GM12865 (cell line): ENCODE measurements at regions not wholly inside any gene's neighbourhood (a gene's known extent, or its start where the extent isn't known, plus 50 kb on each side); places are given as distances from the start of the nearest gene placed in this dataset.

Source experiments
- DNase-seq: peaks from one replicate; pipeline ENCODE4 v3.0.0; 2010; ENCODE audit warnings: low read depth
- H3K4me3 ChIP-seq: 2 replicates; pipeline ENCODE4 v1.5.1; 2011; ENCODE audit warnings: mild to moderate bottlenecking, low read depth, low read length, control low read depth
- TF ChIP-seq, protein P1 (sequence below): IDR thresholded peaks from 2 replicates; pipeline ENCODE4 v1.5.1; 2011; ENCODE audit warnings: low read length, control low read depth, low read depth, inconsistent platforms; ENCODE audit not compliant: insufficient read depth; ENCODE audit errors: missing control alignments

- H3K4me3 ChIP-seq, result no peak overlapping the region
- TF ChIP-seq, protein P1, sequence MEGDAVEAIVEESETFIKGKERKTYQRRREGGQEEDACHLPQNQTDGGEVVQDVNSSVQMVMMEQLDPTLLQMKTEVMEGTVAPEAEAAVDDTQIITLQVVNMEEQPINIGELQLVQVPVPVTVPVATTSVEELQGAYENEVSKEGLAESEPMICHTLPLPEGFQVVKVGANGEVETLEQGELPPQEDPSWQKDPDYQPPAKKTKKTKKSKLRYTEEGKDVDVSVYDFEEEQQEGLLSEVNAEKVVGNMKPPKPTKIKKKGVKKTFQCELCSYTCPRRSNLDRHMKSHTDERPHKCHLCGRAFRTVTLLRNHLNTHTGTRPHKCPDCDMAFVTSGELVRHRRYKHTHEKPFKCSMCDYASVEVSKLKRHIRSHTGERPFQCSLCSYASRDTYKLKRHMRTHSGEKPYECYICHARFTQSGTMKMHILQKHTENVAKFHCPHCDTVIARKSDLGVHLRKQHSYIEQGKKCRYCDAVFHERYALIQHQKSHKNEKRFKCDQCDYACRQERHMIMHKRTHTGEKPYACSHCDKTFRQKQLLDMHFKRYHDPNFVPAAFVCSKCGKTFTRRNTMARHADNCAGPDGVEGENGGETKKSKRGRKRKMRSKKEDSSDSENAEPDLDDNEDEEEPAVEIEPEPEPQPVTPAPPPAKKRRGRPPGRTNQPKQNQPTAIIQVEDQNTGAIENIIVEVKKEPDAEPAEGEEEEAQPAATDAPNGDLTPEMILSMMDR, result no peak
- no peak for DNase-seq
Observed at GRCh38 chr5:91283326-91283725, 99.8 kb downstream of the ARRDC3 start.

DNA sequence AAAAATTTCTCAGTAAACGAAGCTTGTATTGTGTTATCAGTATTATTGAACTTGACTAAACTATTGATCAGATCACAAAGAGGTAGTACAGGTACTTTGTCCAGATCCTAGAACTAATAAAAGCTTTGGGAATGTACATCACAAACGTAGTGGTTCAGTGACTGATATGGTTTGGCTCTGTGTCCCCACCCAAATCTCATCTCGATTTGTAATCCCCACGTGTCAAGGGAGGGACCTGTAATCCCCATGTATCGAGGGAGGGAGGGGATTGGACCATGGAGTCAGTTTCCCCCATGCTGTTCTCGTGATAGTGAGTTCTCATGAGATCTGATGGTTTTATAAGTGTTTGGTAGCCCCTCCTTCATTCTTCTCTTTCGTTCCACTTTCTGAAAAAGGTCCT lies 100.9 kb downstream of the ARRDC3 start:
- no peak for DNase-seq
- TF ChIP-seq, protein P1, result no peak
- no peak overlapping the region for H3K4me3 ChIP-seq

GRCh38 chr5:91281401-91281800 lies 101.7 kb downstream of the ARRDC3 start:
- TF ChIP-seq, protein P1, result no peak
- no peak overlapping the region for H3K4me3 ChIP-seq
- no peak for DNase-seq

- peak; percentile 92 for DNase-seq
- TF ChIP-seq, protein P1, result no peak
Observed at GRCh38 chr5:91280362-91281269, 102.5 kb downstream of the ARRDC3 start.

GRCh38 chr5:91277840-91278239 lies 105.3 kb downstream of the ARRDC3 start:
- no peak for DNase-seq
- TF ChIP-seq, protein P1, result no peak
- no peak overlapping the region for H3K4me3 ChIP-seq

More at GRCh38 chr5:91280362-91281269, 102.5 kb downstream of the ARRDC3 start:
- peak overlapping the region; percentile 88 for H3K4me3 ChIP-seq

DNA sequence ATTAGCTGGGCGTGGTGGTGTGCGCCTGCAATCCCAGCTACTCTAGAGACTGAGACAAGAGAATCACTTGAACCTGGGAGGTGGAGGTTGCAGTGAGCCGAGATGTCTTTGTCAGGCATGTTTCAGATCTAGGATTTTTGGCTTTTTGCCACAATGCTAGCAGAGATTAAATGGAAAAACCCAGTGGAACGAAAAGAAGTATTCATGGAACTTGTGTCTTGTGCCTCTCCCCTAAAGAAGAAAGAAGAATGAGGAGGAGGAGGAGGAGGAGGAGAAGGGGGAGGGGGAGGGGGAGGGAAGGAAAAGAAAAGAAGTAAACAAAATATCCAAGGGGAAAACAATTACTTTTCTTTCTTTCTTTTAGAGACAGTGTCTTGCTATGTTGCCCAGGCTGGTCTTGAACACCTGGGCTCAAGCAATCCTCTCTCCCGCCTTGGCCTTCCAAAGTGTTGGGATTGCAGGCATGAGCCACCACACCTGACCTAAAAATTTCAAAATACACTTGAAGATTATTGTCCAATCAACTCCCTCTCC lies 106.0 kb downstream of the ARRDC3 start:
- no peak for DNase-seq

More for the DNA sequence above, 106.0 kb downstream of the ARRDC3 start:
- TF ChIP-seq, protein P1, result no peak
- no peak overlapping the region for H3K4me3 ChIP-seq
